IPS-NIHi11 (cell line): ENCODE measurements at regions not wholly inside any gene's neighbourhood (a gene's known extent, or its start where the extent isn't known, plus 50 kb on each side); places are given as distances from the start of the nearest gene placed in this dataset.

ENCODE experiments used
- DNase-seq: peaks from one replicate; pipeline ENCODE4 v3.0.0; 2012; ENCODE audit warnings: mixed read lengths, low spot score

DNA sequence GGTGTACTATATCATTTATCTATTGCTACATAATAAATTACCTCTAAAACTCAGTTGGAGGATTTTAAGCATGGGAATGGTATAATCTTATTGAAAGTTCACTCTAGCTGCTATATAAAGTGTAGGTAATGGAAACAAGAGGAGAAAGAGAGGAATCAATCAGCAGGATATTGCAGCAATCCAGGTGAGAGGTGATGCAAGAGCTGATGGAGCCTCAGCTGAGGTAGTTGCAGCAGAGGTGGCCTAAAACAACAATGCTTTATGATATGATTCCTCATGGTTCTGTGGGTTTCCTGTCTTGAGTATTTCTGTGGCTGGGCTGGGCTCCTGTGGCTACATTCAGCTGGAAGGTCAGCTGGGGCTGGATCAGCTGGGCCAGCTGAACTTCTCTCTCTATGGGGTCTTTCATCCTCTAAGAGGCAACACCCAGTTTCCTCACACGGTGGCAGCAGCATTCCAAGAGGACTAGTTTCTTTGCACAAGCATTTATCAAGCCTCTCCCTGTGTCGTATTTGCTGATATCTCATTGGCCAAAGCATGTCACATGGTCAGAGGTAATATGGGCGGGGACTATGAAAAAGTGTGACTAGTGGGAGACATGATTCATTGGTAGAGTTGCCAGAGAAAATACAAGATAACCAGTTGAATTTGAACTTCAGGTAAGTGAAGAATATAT, 135.4 kb upstream of the LARGE1 start:
- peak; percentile 81 for DNase-seq

DNA sequence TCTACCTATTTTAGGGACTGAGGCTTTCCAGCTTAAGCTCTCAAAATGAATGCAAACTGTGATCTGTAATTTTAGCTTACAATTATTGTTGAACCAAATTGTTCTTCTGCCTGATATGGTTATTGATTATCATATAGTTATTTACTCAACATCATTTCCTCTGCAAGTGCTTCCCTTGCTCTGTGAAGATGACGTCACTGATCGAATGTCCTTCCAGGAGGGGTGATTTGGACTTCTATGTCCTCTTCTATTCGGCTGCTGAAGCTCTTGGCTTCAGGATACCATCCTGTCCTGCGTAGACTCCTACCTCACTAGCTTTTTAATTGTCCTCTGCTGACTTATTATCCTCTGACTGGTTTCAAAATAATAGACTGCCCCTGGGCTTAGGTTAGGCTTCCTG, 137.4 kb upstream of the LARGE1 start:
- DNase-seq, result no peak

DNA sequence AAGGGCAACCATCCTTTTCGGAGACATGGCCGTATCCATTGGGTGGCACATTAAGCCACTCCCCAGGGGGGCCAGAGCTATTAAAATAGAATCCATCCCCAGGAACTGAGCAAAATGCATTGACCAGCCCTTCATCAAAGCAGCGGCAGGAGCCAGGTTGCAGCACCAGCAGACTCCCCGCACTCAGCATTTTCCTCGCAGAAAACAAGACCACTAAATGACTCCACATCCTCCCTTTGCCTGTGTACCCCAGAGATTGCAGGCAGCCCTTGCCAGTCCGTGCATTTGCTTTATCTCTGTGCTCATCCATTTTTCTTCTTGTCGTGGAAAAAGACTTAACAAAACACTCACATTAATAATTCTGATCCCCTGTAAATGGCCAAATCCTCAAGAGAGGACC, 144.4 kb upstream of the LARGE1 start:
- no peak for DNase-seq

DNA sequence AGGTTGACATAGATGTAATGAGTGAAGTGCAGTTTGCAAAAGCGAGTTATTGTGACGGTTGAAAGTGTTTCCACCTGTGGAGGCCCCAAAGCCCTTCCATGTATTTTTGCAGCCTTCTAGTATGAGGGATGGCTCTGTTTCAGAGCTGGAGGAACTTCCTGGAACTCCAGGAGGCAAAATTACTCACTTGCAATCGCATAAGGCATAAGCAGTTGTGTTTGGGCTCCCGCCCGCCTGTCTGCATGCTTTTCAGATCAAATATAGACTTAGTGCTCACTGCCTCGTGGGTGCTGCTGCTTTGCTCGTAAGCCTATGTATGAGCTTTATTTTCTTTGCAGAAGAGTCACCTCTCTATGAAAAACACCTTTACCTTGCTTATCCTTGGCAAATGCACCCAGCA, 146.8 kb upstream of the LARGE1 start:
- no peak for DNase-seq

DNA sequence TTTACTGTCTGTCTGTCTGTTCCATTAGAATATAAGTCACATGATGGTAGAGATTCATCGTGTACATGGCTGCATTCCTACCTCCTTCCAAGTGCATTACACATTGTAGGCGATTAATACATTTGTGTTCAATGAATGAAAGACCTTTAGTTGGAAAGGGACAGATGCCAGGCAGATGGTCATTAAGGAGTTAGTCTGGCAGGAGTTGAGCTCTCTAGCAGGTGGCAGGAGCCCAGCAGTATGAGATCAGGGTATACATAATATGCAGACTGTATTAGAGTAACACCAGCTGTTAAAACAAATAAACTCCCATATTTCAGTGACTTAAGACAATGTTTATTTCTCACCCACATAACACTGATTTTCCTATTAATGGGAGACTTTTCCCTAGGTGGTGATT, 147.7 kb upstream of the LARGE1 start:
- DNase-seq, result no peak

DNA sequence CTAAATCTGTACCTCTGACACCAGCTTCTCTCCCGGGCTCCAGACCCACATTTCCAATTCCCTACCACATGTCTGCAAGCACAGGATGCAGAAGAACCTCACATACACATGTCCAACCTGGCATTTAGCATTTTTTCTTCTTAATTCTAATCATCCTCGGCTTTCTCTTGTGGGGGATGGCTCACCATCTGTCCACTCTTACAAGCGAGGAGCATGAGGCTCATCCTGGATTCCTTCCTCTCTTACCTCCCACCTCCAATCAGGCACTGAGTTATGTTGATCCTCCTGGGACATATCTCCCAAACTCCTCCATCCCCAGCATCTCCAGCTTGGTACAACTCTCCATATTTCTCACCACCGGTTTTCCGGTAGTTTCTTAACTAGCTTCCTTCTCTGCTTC, 149.8 kb upstream of the LARGE1 start:
- DNase-seq, result no peak

DNA sequence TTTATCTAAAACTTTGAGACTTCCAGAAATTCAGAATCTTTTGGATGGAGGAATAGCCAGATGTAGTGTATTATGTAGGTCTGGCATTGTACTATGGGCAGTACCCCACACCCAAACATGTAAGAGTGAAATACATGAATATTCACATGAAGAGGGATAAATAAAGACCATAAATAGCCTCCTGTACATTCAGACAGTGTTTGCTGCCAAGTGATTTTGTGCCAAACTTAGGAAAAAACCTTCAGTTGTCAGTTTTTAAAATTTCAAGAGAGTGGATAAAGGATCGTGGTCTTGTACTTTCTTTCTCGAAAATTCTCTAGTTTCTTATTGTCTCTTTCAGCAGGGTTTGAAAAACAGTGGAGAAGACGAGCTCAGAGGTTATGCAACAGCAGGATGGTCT, 150.3 kb upstream of the LARGE1 start:
- no peak for DNase-seq

DNA sequence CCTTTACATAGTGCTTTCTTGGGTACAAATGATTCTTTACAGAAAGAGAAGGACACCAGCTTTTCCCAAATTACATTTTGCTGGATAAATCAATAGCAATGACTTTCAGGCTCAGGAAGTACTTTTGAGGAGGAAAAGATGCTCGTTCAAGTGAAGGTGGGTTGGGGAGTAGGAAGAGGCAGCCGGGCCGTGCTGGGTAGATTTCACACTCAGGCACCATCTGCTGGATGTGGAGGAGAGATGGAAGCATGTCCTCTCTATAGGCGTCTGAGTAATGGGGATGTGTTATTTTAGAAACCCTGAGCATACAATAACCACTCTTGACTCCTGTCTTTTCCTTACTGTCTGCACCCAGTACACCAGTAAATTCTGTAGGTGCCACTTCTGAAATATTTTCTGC, 152.3 kb upstream of the LARGE1 start:
- no peak for DNase-seq

DNA sequence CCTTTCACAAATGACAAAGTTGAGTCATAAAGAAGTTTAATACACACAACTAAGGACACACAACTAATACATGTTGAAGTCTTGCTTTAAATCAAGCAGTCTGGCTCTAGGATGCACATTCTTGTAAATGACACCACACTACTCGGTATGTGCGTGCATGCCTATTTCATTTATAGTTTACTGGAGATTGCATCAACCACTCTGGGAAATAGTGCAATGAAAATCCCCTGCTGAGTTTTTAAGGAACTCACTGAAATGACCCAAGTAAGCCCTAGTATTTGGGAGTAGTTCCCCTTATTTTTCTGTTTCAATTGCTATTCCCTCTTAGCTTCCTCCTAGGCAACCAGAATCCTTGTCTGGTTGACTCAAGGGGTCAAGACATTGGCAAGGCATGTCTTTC, 160.2 kb upstream of the LARGE1 start:
- DNase-seq, result no peak

DNA sequence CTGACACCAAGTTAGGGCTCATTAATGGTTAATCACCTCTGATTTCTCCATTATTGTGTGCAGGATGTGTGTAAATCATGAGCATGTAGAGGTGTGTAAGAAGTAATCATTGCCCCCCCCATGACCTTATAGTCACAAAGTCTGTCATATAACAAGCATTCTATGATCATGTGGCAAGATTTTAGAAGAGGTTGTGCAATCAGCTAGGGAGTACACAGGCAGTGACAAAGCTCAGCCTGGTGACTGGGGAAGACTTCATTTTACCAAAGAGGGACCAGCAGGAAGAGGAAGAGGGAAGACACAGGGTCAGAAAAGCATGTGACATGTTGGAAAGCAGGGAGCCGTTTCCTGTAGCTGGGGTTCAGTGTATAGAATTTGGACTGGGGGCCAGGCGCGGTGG, 176.5 kb upstream of the LARGE1 start:
- no peak for DNase-seq

DNA sequence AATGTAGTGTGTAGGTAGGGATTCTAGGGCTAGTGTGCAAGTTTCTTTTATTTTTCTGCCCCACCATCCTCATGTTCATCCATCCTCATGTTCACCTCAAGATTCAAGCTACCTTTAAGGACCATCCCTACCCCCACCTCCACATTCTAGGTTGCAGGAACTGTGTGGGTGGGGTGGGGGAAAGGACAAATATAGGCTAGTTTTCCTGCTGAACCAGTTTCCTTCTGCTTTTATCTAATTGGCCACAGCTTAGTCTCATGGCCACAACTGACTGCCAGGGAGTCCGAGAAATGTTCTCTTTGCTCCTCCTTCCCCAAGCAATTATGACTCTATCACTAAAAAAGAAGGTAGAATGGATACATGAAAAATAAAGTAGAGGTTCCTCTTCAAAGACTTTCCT, 179.0 kb upstream of the LARGE1 start:
- DNase-seq, result no peak

DNA sequence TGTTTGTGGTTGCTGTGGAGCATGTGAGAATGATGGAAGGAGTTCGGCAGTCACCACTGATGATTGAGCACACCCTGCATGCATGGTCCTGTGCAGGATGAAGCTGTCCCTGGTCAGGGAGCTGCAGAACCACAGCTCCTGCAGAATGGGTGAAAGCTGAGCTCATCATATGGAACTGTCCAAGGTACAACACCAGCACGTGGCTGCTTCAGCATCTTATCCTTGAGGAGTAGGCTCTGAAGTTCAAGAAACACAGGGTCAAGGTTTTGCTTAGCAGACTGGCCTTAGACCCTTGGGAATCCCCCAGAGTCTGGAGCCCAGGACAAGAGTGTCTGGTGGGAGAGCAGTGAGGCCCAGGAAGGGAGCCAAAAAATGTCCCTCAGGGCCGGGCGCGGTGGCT, 182.4 kb upstream of the LARGE1 start:
- peak; percentile 27 for DNase-seq

DNA sequence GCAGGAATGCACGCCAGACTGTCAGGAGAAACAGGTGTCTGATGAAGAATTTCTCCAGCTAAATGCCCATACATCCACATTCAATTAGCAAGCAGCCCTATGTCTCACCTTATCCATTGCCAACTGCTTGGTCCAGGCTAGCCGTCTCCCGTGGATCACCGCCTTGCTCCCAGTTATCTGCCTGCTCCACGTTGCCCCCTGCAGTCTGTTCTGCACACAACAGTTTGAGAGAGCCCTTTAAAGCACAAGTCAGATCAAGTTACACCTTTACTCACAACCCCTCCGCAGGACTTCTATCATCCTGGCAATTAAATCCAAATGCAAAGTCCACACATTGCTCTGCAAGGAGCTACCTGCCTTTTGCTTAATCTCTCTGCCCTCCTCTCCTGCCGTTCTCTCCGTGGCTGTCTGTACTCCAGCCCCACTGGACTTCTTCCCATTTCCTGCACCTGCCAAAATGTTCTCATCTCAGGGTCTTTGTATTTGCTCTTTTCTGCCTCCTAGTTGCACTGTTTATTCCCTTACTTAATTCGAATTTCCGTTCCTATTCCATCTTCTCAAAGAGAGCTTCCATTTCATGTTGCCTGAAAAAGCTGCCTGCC, 185.3 kb upstream of the LARGE1 start:
- peak; percentile 68 for DNase-seq

DNA sequence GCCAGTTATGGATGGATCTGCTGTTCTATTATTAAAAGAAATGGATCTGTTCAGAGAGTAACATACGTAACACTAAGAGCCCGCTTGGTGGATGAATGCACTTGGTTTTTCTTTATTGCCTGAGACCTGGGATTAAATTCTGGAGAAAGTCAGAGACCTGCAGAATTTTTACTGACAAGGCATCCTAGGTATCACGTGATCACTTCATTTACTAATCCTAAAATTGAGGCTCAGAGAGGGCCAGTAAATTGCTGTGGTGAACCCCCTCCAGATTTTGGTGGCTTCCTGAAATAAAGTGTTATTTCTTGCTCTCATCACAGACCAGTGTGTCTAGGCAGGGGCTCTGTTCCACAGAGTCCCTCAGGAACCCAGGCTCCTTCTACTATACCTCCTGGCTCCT, 187.9 kb upstream of the LARGE1 start:
- no peak for DNase-seq

DNA sequence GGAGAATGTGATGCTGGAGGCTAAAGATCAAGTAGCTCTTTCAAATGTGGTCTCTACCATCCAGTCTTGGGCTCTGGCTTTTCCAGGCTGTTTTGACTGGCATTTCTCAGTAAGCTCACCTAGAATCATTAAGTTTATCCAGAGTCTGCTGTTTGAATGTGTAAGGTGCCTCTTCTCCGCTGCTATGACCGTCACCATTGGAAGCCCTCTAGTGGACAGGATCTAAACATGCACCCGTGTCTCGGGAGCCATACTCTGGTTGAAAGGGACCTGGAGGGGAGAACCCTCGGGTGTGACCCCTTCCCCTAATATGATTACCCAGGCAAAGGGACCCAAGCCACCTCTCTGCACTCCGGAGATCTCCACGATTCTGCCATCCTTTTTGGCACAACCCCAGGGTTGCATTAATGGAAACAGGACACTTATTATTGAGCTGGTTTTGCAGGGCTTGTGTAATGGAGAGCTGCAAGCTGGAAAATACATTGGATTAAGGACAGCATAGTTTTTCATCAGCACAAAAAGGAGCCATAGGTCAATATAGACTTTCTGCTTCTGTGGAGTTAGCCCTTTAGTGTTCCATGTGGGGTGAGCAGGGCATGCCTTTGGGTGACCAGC, 191.0 kb upstream of the LARGE1 start:
- DNase-seq, result peak; percentile 64

DNA sequence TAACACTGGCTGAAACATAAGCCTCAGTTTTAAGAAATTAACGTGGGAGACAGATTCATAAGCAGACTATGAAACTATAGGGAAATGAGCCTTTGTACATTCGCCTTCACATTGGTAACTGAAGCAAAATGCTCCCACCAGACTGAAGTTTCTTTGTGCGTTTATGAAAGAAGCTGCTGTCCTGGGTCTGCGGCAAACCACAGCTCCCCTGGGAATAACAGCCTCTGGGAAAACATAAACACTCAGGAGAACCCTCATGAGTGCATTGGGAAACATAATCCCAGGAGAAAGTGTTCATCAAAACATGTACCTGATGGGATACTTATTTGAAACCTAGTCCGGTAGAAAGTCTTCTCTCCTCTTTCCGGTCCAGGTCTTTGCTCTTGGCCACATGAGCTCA, 193.1 kb upstream of the LARGE1 start:
- no peak for DNase-seq

DNA sequence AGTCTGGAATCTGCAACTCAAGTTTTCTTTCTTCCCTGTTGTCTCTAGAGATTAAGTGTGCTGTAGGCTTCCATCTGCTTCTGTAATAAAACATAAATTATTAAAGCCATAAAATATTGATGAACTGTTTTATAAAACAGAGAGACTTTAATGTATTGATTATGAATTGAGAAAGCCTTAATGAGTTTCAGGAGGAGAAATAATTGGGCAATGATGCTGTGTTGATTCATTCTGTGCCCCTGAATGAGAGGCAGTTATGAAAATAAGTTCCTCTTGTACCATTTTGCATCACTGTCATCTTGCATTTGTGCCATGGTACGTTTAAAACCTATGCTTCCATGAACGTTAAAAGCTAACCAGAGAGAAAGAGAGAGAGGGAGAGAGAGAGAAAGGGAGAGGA, 194.1 kb upstream of the LARGE1 start:
- DNase-seq, result no peak

DNA sequence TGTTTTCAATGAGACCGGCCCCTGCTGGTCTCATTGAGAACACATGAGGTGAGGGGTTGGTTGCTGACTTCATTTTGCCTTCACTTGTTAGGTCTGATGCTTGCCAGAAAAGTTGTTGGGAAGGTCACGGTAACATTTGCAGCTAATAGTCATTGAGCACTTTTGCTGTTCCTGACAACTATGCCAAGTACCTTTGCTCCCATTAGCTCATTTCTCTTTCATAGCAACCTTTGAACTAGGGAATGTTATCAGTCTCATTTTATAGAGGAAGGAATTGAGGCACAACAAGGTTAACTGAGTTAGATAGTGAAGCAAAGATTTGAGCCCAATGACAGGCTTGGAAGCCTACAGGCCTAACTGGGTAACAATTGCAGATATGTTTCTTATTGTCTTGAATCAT, 195.4 kb upstream of the LARGE1 start:
- no peak for DNase-seq

DNA sequence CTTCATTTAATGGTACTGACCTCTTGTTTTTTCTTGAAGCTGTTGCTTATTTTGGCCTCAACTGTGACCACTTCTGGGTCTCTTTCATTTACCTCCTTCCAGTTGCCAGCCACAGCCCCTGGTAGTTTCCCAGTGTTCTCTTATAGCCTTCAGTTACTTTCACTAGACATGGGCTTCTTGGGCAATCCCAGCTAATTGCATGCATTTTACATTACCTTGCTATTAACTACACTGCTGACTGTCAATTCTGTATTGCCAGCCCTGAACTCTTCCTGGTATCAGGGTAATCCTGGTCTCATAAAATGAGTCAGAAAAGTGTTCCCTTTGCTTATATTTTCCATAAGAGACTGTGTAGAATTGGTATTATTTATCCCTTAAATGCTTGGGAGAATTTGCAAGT, 195.8 kb upstream of the LARGE1 start:
- DNase-seq, result no peak

DNA sequence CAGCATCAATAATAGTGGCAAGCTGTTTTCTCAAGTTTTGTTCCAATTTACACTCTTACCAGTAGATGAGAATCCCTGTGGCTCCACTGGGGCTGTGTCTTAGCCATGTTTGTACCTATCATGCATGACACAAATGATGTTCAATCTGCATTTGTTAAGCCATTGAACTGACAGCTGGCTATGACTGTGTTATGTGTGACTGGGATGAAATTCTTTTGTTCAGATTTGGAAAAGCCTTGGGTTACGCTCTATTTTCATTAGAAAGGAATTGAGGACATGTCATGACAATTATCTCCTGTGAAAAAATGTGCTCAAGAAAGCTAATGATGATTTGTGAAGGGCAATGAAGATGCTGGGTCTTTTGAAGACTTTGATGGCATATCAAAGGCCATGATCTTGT, 201.8 kb upstream of the LARGE1 start:
- no peak for DNase-seq

DNA sequence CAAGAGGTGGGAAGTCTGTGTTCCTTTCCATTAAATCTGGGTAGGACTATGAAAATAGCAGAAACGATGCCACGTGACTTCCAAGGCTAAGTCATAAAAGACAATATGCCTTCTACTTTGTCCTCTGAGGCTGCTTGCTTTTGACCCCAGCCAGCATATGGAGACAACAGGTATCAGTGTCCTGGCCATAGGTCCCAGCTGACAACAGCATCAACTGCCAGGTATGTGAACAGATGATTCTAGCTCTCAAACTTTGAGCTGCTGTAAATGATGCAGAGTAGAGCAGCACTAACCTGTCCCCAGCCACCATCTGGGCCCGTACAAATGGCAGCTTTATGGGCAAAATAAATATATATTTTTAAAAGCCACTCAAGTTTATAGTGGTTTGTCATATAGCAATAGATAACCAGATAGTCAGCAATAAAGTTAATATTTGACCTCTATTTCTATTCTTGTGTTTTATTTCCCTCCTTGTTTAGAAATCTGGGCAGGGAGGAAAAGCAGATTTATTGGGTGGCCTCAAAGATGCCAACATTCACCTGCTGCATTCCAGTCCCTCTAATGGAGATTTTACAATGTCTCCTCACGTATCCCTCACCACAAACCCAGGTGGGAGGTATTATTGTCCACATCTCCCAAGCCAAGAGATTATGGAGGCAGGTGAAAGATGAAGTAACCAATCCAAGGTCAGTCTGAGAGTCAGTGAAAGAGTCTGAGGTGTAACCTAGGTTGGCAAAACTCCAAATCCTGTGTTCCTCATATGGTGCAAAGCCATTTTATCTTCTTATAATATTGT, 209.6 kb upstream of the LARGE1 start:
- no peak for DNase-seq

DNA sequence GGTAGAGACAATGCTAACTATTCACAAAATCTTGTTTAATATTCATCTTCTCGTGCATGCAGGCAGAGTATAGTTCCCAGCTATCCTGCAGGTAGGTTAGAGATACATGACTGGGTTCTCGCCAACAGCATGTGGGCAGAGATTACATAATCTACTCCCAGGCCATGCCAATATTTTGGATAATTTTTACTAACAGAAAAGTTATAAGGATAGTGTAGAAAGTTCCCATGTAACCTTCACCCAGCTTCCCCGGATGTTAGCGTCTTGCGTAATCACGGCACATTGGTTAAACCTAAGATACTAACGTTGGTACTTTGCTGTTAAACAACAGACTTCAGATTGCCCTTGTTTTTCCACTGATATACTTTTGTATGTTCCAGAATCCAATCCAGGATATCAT, 215.5 kb upstream of the LARGE1 start:
- DNase-seq, result no peak

DNA sequence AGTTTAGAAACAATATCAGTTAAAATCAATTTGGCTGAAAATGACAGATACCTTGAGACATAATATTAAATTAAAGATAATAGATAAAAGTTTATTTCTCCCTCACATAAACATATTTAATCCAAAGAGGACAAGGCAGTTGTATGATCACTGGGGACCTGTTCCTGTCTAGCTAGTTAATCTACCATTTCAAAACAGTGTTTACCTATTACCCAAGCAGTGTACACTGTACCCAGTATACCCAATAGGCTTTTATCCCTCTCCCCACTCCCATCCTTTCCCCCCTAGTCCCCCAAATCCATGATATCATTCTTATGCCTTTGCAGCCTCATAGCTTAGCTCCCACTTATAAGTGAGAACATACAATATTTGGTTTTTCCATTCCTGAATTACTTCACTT, 229.7 kb upstream of the LARGE1 start:
- no peak for DNase-seq
